Ascending aorta (tissue), 2 donors: ENCODE measurements at regions not wholly inside any gene's neighbourhood (a gene's known extent, or its start where the extent isn't known, plus 50 kb on each side); places are given as distances from the start of the nearest gene placed in this dataset.

Experiments used
- DNase-seq, 2 donors: peaks; one replicate each; pipeline ENCODE4 v3.0.0-alpha.2; 2019; ENCODE audit warnings: low spot score in 2 of 2
- H3K27ac ChIP-seq, 2 donors: fragments of 200-600 bp; sonication (generic); one replicate each; pipeline ENCODE4 v1.5.1; 2016 to 2017; ENCODE audit warnings: mild to moderate bottlenecking in 1 of 2
- H3K27me3 ChIP-seq: fragments of 200-600 bp; sonication (generic); one replicate; pipeline ENCODE4 v1.5.1; 2017
- H3K36me3 ChIP-seq, 2 donors: fragments of 200-600 bp; sonication (generic); one replicate each; pipeline ENCODE4 v1.5.1; 2016
- H3K4me1 ChIP-seq, 2 donors: fragments of 200-600 bp; sonication (generic); one replicate each; pipeline ENCODE4 v1.5.1; 2016 to 2017; ENCODE audit warnings: mild to moderate bottlenecking in 1 of 2
- H3K4me3 ChIP-seq, 2 donors: fragments of 200-600 bp; sonication (generic); one replicate each; pipeline ENCODE4 v1.5.1; 2016 to 2017; ENCODE audit warnings: mild to moderate bottlenecking in 1 of 2
- H3K9me3 ChIP-seq, 2 donors: fragments of 200-600 bp; sonication (generic); one replicate each; pipeline ENCODE4 v1.5.1; 2016
- CTCF ChIP-seq, 3 experiments: fragments of 200-600 bp in 2 of 3; fragments of 450-650 bp in 1 of 3; sonication (generic) in 2 of 3; IDR thresholded peaks; one replicate each; pipeline ENCODE4 v1.5.1; 2016 to 2019; ENCODE audit warnings: antibody characterized with exemption in 3 of 3, mild to moderate bottlenecking in 1 of 3, moderate library complexity in 1 of 3
- intact Hi-C: fragments of 100-400 bp; cut with DNase I; formaldehyde crosslinking; loops from one replicate; pipeline ENCODE4 v1.15.1; 2023

GRCh38 chr18:4802296-4802695, 347.2 kb upstream of the DLGAP1 start:
- TF ChIP-seq CTCF (IDR thresholded peaks at IDR 0.05), result no peak
- H3K4me1 ChIP-seq, result peaks cover 0 to 7% of the 10 kb centered on the region in 2 donors
- H3K27ac ChIP-seq, result no peak overlapping the region
- no peaks in the 10 kb centered on the region for H3K27me3 ChIP-seq
- peaks cover 0 to 6% of the 10 kb centered on the region in 2 donors for H3K9me3 ChIP-seq
- no peaks in the 10 kb centered on the region for H3K36me3 ChIP-seq
- H3K4me3 ChIP-seq, result no peak overlapping the region
- DNase-seq, result no peak
- intact Hi-C loops, result no loop called here

GRCh38 chr18:4801151-4801550, 346.0 kb upstream of the DLGAP1 start:
- no peaks in the 10 kb centered on the region for H3K4me1 ChIP-seq
- no peaks in the 10 kb centered on the region for H3K27me3 ChIP-seq
- H3K36me3 ChIP-seq, result no peaks in the 10 kb centered on the region
- DNase-seq, result no peak
- H3K9me3 ChIP-seq, result peaks cover 0 to 6% of the 10 kb centered on the region in 2 donors
- H3K27ac ChIP-seq, result no peak overlapping the region
- no peak overlapping the region for H3K4me3 ChIP-seq
- TF ChIP-seq CTCF (IDR thresholded peaks at IDR 0.05), result no peak
- intact Hi-C loops, result no loop called here

GRCh38 chr18:4797002-4797685, 342.0 kb upstream of the DLGAP1 start:
- no peak for DNase-seq
- no peaks in the 10 kb centered on the region for H3K27me3 ChIP-seq
- no peaks in the 10 kb centered on the region for H3K36me3 ChIP-seq
- no peak overlapping the region for H3K4me3 ChIP-seq
- no peak for TF ChIP-seq CTCF (IDR thresholded peaks at IDR 0.05)
- intact Hi-C loops, result no loop called here
- H3K9me3 ChIP-seq, result peaks cover 4 to 6% of the 10 kb centered on the region in 2 donors
- no peaks in the 10 kb centered on the region for H3K4me1 ChIP-seq
- no peak overlapping the region for H3K27ac ChIP-seq

GRCh38 chr18:4789506-4789905, 334.4 kb upstream of the DLGAP1 start:
- Histone ChIP-seq H3K27me3 (no peaks in the 10 kb centered on the region), H3K9me3 (peaks cover 0 to 16% of the 10 kb centered on the region in 2 donors), H3K4me1 (no peaks in the 10 kb centered on the region), H3K27ac (no peak overlapping the region), H3K36me3 (no peaks in the 10 kb centered on the region), H3K4me3 (no peak overlapping the region)
- TF ChIP-seq CTCF (IDR thresholded peaks at IDR 0.05), result no peak
- DNase-seq, result no peak
- intact Hi-C loops, result no loop called here

GRCh38 chr18:4781873-4782272, 326.8 kb upstream of the DLGAP1 start:
- no peak for DNase-seq
- TF ChIP-seq CTCF (IDR thresholded peaks at IDR 0.05), result no peak
- no peak overlapping the region for H3K27ac ChIP-seq
- no peaks in the 10 kb centered on the region for H3K36me3 ChIP-seq
- intact Hi-C loops, result no loop called here
- H3K4me3 ChIP-seq, result no peak overlapping the region
- no peaks in the 10 kb centered on the region for H3K4me1 ChIP-seq
- H3K27me3 ChIP-seq, result no peaks in the 10 kb centered on the region
- no peaks in the 10 kb centered on the region for H3K9me3 ChIP-seq

- no peak overlapping the region for H3K4me3 ChIP-seq
- no peaks in the 10 kb centered on the region for H3K4me1 ChIP-seq
- DNase-seq, result no peak
- no peak overlapping the region for H3K27ac ChIP-seq
- no peaks in the 10 kb centered on the region for H3K27me3 ChIP-seq
- H3K36me3 ChIP-seq, result no peaks in the 10 kb centered on the region
- no peaks in the 10 kb centered on the region for H3K9me3 ChIP-seq
- TF ChIP-seq CTCF (IDR thresholded peaks at IDR 0.05), result no peak
- intact Hi-C loops, result no loop called here
These were observed 310.3 kb upstream of the DLGAP1 start for GRCh38 chr18:4765401-4765800.
